Colonic mucosa (tissue), 4 donors: ENCODE measurements at regions not wholly inside any gene's neighbourhood (a gene's known extent, or its start where the extent isn't known, plus 50 kb on each side); places are given as distances from the start of the nearest gene placed in this dataset.

Experiments
- DNase-seq: peaks from one replicate; pipeline ENCODE4 v3.0.0-alpha.2; 2020
- H3K27ac ChIP-seq: fragments of 200-600 bp; one replicate; pipeline ENCODE4 v1.8.0; 2021
- H3K27me3 ChIP-seq: fragments of 200-600 bp; one replicate; pipeline ENCODE4 v1.8.0; 2021
- H3K36me3 ChIP-seq: fragments of 200-600 bp; one replicate; pipeline ENCODE4 v1.8.0; 2021
- H3K4me1 ChIP-seq: fragments of 200-600 bp; one replicate; pipeline ENCODE4 v1.8.0; 2021; ENCODE audit warnings: mild to moderate bottlenecking
- H3K4me3 ChIP-seq: fragments of 200-600 bp; one replicate; pipeline ENCODE4 v1.8.0; 2021
- H3K9ac ChIP-seq, 2 donors: one replicate each; pipeline ENCODE4 v1.7.0; 2013; ENCODE audit warnings: control low read depth in 2 of 2, low read depth in 2 of 2, low read length in 2 of 2
- H3K9me3 ChIP-seq: fragments of 200-600 bp; one replicate; pipeline ENCODE4 v1.8.0; 2021
- intact Hi-C: fragments of 100-400 bp; cut with DNase I; formaldehyde crosslinking; loops from one replicate; pipeline ENCODE4 v1.14.1; 2022
- TF ChIP-seq, protein P1 (sequence below): fragments of 200-600 bp; IDR thresholded peaks from one replicate; pipeline ENCODE4 v1.8.0; 2022; ENCODE audit warnings: antibody characterized with exemption, mild to moderate bottlenecking
- donor health status: healthy.
- donor health status: DM: no; HTN: no; CAD: no.
- donor health status: DM: no; HTN: no; CAD: no.

DNA sequence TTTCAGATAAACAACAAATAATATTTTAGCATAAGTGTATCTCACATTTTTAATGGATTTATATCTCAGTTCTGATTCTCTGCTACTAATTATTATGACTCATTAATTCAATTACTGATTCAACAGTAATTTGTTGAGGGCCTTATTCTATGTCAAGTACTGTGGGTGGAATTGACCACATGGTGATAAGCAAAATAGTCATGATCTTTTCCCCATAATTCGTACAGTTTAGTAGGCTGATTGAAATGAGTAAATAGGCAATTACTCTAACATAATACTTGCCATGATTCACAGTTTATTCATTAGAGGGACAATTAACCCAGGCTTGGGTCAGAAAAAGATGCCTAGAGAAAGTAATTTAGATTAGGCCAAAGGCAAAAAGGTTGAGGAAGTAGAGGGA lies 60.9 kb upstream of the SLC4A7 start:
- DNase-seq, result no peak
- no peak overlapping the region for H3K9ac ChIP-seq
- H3K27me3 ChIP-seq, result no peaks in the 10 kb centered on the region
- H3K4me1 ChIP-seq, result no peaks in the 10 kb centered on the region
- no peak overlapping the region for H3K27ac ChIP-seq
- no peak overlapping the region for H3K4me3 ChIP-seq
- TF ChIP-seq, protein P1, sequence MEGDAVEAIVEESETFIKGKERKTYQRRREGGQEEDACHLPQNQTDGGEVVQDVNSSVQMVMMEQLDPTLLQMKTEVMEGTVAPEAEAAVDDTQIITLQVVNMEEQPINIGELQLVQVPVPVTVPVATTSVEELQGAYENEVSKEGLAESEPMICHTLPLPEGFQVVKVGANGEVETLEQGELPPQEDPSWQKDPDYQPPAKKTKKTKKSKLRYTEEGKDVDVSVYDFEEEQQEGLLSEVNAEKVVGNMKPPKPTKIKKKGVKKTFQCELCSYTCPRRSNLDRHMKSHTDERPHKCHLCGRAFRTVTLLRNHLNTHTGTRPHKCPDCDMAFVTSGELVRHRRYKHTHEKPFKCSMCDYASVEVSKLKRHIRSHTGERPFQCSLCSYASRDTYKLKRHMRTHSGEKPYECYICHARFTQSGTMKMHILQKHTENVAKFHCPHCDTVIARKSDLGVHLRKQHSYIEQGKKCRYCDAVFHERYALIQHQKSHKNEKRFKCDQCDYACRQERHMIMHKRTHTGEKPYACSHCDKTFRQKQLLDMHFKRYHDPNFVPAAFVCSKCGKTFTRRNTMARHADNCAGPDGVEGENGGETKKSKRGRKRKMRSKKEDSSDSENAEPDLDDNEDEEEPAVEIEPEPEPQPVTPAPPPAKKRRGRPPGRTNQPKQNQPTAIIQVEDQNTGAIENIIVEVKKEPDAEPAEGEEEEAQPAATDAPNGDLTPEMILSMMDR, result no peak
- H3K36me3 ChIP-seq, result no peaks in the 10 kb centered on the region
- intact Hi-C loops, result no loop called here
- H3K9me3 ChIP-seq, result no peaks in the 10 kb centered on the region

DNA sequence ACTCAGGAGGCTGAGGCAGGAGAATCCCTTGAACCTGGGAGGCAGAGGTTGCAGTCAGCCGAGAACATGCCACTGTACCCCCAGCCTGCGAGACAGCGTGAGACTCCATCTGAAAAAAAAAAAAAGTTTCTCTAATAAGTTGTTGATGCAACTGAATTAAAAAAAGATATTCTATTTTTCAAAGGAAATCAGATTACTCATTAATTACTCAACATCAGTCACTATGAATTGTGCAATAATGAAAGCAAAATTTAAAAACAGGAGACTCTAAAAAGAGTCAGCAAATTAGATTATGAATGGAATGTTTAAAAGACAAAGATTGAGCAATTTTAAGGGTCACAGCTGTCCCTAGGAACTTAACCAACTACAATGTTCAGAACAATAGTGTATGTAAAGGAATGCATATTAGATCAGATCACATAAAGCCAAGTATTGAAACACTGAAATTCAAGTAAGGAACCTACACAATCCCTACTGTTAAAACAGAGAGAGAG lies 60.2 kb upstream of the SLC4A7 start:
- Histone ChIP-seq H3K4me3 (no peak overlapping the region), H3K9ac (no peak overlapping the region), H3K9me3 (no peaks in the 10 kb centered on the region), H3K4me1 (no peaks in the 10 kb centered on the region), H3K36me3 (no peaks in the 10 kb centered on the region), H3K27ac (no peak overlapping the region), H3K27me3 (no peaks in the 10 kb centered on the region)
- intact Hi-C loops, result no loop called here
- no peak for DNase-seq
- TF ChIP-seq, protein P1, result no peak

DNA sequence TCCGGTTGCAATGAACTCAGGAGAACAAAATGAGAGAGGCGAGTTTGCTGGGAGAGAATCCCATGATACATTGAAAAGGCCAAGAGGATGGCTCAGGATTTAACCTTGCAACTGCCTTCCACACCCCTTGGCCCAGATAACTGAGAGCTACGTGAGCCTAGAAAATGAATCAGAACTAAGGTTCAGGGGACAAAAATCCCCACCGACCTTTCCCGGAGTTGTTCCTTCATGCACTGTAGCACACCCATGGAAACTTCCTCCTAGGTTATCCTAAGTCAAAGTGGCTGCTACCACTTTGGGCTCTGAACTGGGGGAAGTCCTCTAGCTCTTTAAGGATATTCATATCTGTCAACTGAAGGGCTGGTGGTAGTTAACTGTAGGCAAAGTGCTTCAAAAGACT lies 58.3 kb upstream of the SLC4A7 start:
- Histone ChIP-seq H3K36me3 (no peaks in the 10 kb centered on the region), H3K27ac (no peak overlapping the region), H3K9ac (no peak overlapping the region), H3K9me3 (no peaks in the 10 kb centered on the region), H3K27me3 (no peaks in the 10 kb centered on the region), H3K4me3 (no peak overlapping the region), H3K4me1 (no peaks in the 10 kb centered on the region)
- DNase-seq, result no peak
- intact Hi-C loops, result no loop called here
- TF ChIP-seq, protein P1, result no peak

DNA sequence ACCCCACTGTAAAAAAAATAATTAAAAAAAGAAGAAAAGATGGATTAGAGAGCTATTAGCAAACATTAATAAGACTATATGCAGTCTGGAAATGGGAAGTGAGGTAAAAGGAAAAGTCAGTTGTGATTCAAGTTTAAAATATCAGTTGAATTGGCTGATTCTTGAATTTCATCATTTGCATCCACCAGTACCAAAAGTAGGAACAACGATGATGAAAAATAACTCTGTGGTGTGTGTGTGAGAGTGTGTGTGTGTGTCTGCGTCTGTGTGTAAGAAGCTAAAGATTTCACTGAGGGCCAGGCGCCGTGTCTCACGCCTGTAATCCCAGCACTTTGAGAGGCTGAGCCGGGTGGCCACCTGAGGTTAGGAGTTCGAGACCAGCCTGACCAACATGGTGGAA lies 56.0 kb upstream of the SLC4A7 start:
- TF ChIP-seq, protein P1, result no peak
- intact Hi-C loops, result no loop called here
- H3K9me3 ChIP-seq, result no peaks in the 10 kb centered on the region
- H3K27me3 ChIP-seq, result no peaks in the 10 kb centered on the region
- DNase-seq, result no peak
- no peaks in the 10 kb centered on the region for H3K36me3 ChIP-seq
- no peak overlapping the region for H3K4me3 ChIP-seq
- H3K4me1 ChIP-seq, result no peaks in the 10 kb centered on the region
- no peak overlapping the region for H3K27ac ChIP-seq
- no peak overlapping the region for H3K9ac ChIP-seq

DNA sequence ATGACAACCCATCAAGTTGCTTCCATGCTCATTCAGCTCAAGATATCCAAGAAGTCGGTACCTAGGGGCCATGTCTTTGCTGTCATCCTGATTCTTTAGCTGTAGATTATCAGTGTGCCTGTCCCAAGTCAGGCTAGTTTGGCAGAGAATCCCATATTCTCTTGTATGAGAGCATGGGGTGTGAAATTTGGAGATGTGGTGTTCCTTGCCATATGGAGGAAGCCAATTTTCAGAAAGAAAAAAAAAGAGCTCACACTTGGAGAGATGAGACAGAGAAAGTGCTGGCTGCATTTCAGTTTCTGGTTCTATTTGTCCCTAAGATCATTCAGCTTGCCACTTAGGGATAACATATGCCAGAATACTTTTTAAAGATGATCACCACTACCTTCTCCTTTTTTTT lies 52.3 kb upstream of the SLC4A7 start:
- Histone ChIP-seq H3K9me3 (no peaks in the 10 kb centered on the region), H3K4me1 (no peaks in the 10 kb centered on the region), H3K27me3 (no peaks in the 10 kb centered on the region), H3K9ac (no peak overlapping the region), H3K27ac (no peak overlapping the region), H3K4me3 (no peak overlapping the region), H3K36me3 (no peaks in the 10 kb centered on the region)
- TF ChIP-seq, protein P1, result no peak
- intact Hi-C loops, result no loop called here
- DNase-seq, result no peak
